Rectal smooth muscle tissue (tissue), 1 donor: ENCODE measurements at regions not wholly inside any gene's neighbourhood (a gene's known extent, or its start where the extent isn't known, plus 50 kb on each side); places are given as distances from the start of the nearest gene placed in this dataset.
"Not testable (repeated sequence)": the region's sequence is repeated elsewhere in the genome, so short reads cannot be mapped to it uniquely, and the experiment has no call there.

ENCODE experiments used
- H3K27ac ChIP-seq: one replicate; pipeline ENCODE4 v1.7.0; 2013; ENCODE audit warnings: low read depth, low read length, inconsistent platforms
- H3K27me3 ChIP-seq: one replicate; pipeline ENCODE4 v1.7.0; 2013; ENCODE audit warnings: low read length; ENCODE audit not compliant: control insufficient read depth, insufficient read depth
- H3K36me3 ChIP-seq: one replicate; pipeline ENCODE4 v1.7.0; 2013; ENCODE audit warnings: low read length; ENCODE audit not compliant: control insufficient read depth, insufficient read depth
- H3K4me1 ChIP-seq: one replicate; pipeline ENCODE4 v1.7.0; 2013; ENCODE audit warnings: low read length; ENCODE audit not compliant: control insufficient read depth, insufficient read depth
- H3K4me3 ChIP-seq: one replicate; pipeline ENCODE4 v1.7.0; 2013; ENCODE audit warnings: low read length
- H3K9ac ChIP-seq: one replicate; pipeline ENCODE4 v1.7.0; 2013; ENCODE audit warnings: low read length

- H3K27me3 ChIP-seq, H3K36me3 ChIP-seq, H3K4me1 ChIP-seq, H3K9ac ChIP-seq, H3K27ac ChIP-seq, H3K4me3 ChIP-seq: not testable (repeated sequence)
Observed at GRCh38 chr7:8890346-8890745, 456.9 kb downstream of the NXPH1 start.

- Histone ChIP-seq H3K9ac (no peak overlapping the region), H3K4me1 (no peaks in the 10 kb centered on the region), H3K36me3 (no peaks in the 10 kb centered on the region), H3K27me3 (no peaks in the 10 kb centered on the region), H3K27ac (no peak overlapping the region), H3K4me3 (no peak overlapping the region)
Observed at GRCh38 chr7:8893775-8894174, 460.4 kb downstream of the NXPH1 start.

GRCh38 chr7:8906396-8907075 lies 473.1 kb downstream of the NXPH1 start:
- no peaks in the 10 kb centered on the region for H3K27me3 ChIP-seq
- no peaks in the 10 kb centered on the region for H3K4me1 ChIP-seq
- no peaks in the 10 kb centered on the region for H3K36me3 ChIP-seq
- H3K9ac ChIP-seq: no peak overlapping the region
- H3K4me3 ChIP-seq: no peak overlapping the region
- no peak overlapping the region for H3K27ac ChIP-seq

GRCh38 chr7:8908889-8909288 lies 475.5 kb downstream of the NXPH1 start:
- Histone ChIP-seq H3K4me3 (no peak overlapping the region), H3K36me3 (no peaks in the 10 kb centered on the region), H3K9ac (no peak overlapping the region), H3K27ac (no peak overlapping the region), H3K4me1 (no peaks in the 10 kb centered on the region), H3K27me3 (no peaks in the 10 kb centered on the region)

GRCh38 chr7:8913682-8914081 lies 480.3 kb downstream of the NXPH1 start:
- no peak overlapping the region for H3K27ac ChIP-seq
- H3K4me1 ChIP-seq: no peaks in the 10 kb centered on the region
- H3K36me3 ChIP-seq: no peaks in the 10 kb centered on the region
- H3K27me3 ChIP-seq: no peaks in the 10 kb centered on the region
- no peak overlapping the region for H3K4me3 ChIP-seq
- H3K9ac ChIP-seq: no peak overlapping the region

GRCh38 chr7:8921807-8922206 lies 488.4 kb downstream of the NXPH1 start:
- Histone ChIP-seq H3K27ac (no peak overlapping the region), H3K36me3 (no peaks in the 10 kb centered on the region), H3K4me3 (no peak overlapping the region), H3K4me1 (no peaks in the 10 kb centered on the region), H3K27me3 (no peaks in the 10 kb centered on the region), H3K9ac (no peak overlapping the region)

- Histone ChIP-seq H3K9ac (no peak overlapping the region), H3K27ac (no peak overlapping the region), H3K27me3 (no peaks in the 10 kb centered on the region), H3K36me3 (no peaks in the 10 kb centered on the region), H3K4me1 (no peaks in the 10 kb centered on the region), H3K4me3 (no peak overlapping the region)
Observed at GRCh38 chr7:8922726-8923125, 489.3 kb downstream of the NXPH1 start.

- Histone ChIP-seq H3K4me1 (no peaks in the 10 kb centered on the region), H3K36me3 (no peaks in the 10 kb centered on the region), H3K27ac (no peak overlapping the region), H3K4me3 (no peak overlapping the region), H3K27me3 (no peaks in the 10 kb centered on the region), H3K9ac (no peak overlapping the region)
Observed at GRCh38 chr7:8923164-8923806, 489.9 kb downstream of the NXPH1 start.

GRCh38 chr7:8931906-8932646 lies 498.7 kb downstream of the NXPH1 start:
- H3K4me3 ChIP-seq: no peak overlapping the region
- no peak overlapping the region for H3K9ac ChIP-seq
- no peaks in the 10 kb centered on the region for H3K4me1 ChIP-seq

GRCh38 chr7:8932751-8933150 lies 499.3 kb downstream of the NXPH1 start:
- Histone ChIP-seq H3K36me3 (no peaks in the 10 kb centered on the region), H3K27ac (no peak overlapping the region), H3K4me1 (no peaks in the 10 kb centered on the region), H3K9ac (no peak overlapping the region), H3K27me3 (no peaks in the 10 kb centered on the region), H3K4me3 (no peak overlapping the region)

More at GRCh38 chr7:8931906-8932646, 498.7 kb downstream of the NXPH1 start:
- H3K36me3 ChIP-seq: no peaks in the 10 kb centered on the region
- no peak overlapping the region for H3K27ac ChIP-seq
- H3K27me3 ChIP-seq: no peaks in the 10 kb centered on the region

GRCh38 chr7:8937204-8937603 lies 503.8 kb downstream of the NXPH1 start:
- no peak overlapping the region for H3K9ac ChIP-seq
- H3K4me1 ChIP-seq: no peaks in the 10 kb centered on the region
- H3K27ac ChIP-seq: no peak overlapping the region
- H3K36me3 ChIP-seq: no peaks in the 10 kb centered on the region
- H3K27me3 ChIP-seq: no peaks in the 10 kb centered on the region
- H3K4me3 ChIP-seq: no peak overlapping the region

GRCh38 chr7:8938044-8938805 lies 504.8 kb downstream of the NXPH1 start:
- Histone ChIP-seq H3K27me3 (no peaks in the 10 kb centered on the region), H3K4me1 (no peaks in the 10 kb centered on the region), H3K36me3 (no peaks in the 10 kb centered on the region), H3K9ac (no peak overlapping the region), H3K4me3 (no peak overlapping the region), H3K27ac (no peak overlapping the region)
